GM10266 (cell line): ENCODE measurements at regions not wholly inside any gene's neighbourhood (a gene's known extent, or its start where the extent isn't known, plus 50 kb on each side); places are given as distances from the start of the nearest gene placed in this dataset.

Source experiments
- DNase-seq: peaks from one replicate; pipeline ENCODE4 v3.0.0; 2012; ENCODE audit errors: extremely low spot score
- CTCF ChIP-seq: IDR thresholded peaks from 2 replicates; pipeline ENCODE4 v1.5.1; 2012; ENCODE audit warnings: mild to moderate bottlenecking, low read depth; ENCODE audit not compliant: control insufficient read depth, insufficient read depth; ENCODE audit errors: missing control alignments

- no peak for DNase-seq
Measured at GRCh38 chr3:135627057-135627456, 338.5 kb upstream of the PPP2R3A start.

GRCh38 chr3:135629701-135630408, 335.7 kb upstream of the PPP2R3A start:
- no peak for DNase-seq
- no peak for TF ChIP-seq CTCF

More at GRCh38 chr3:135627057-135627456, 338.5 kb upstream of the PPP2R3A start:
- no peak for TF ChIP-seq CTCF

GRCh38 chr3:135632556-135633065, 332.9 kb upstream of the PPP2R3A start:
- DNase-seq = no peak
- TF ChIP-seq CTCF = no peak

GRCh38 chr3:135633078-135633477, 332.4 kb upstream of the PPP2R3A start:
- no peak for TF ChIP-seq CTCF
- no peak for DNase-seq

DNA sequence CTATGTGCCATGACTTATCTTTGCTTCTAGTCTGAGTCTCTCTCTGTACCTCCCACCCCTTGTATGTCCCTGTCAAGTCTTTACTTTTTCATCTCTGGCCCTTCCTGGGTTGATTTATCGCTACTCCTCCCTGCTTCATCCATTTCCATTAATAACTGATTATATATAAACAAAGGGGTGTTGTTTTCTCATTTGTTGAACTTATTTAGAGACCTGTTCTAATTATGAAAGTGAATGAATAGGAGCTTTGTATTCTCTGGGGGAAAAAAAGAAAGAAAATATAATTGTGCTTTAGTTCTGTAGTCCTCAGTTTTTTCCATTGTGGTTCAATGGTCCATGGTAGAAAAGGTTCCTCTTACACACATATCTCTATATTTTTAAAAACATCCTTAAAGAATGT, 328.9 kb upstream of the PPP2R3A start:
- no peak for DNase-seq
- TF ChIP-seq CTCF = no peak

DNA sequence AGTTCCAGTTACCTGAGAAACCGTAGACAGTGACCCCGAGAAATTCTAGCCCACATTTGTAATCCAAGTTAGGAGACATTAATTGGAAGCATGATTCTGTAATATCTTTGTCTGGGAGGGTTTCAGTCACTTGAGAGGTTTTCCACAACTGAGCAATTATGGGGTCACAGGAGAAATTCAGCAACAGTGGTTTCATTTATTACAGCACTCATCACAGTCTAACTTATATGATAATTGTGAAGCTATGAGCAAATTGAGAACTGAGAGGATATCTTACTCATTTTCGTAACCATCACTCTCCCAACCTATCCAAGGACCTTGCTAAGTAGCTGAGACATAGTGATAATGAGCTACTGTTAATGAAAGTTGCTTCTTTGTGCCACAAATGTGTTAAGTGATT, 328.5 kb upstream of the PPP2R3A start:
- no peak for TF ChIP-seq CTCF
- no peak for DNase-seq

GRCh38 chr3:135641761-135642160, 323.8 kb upstream of the PPP2R3A start:
- no peak for TF ChIP-seq CTCF
- no peak for DNase-seq
